Liver (tissue), 8 donors: ENCODE measurements at regions not wholly inside any gene's neighbourhood (a gene's known extent, or its start where the extent isn't known, plus 50 kb on each side); places are given as distances from the start of the nearest gene placed in this dataset.

Experiments
- DNase-seq: peaks from one replicate; pipeline ENCODE4 v3.0.0-alpha.2; 2017; ENCODE audit warnings: low spot score
- H3K27ac ChIP-seq, 2 donors: one replicate each; pipeline ENCODE4 v1.7.0; 2013; ENCODE audit warnings: inconsistent platforms in 2 of 2, low read length in 2 of 2, control low read depth in 1 of 2, low read depth in 1 of 2, mild to moderate bottlenecking in 1 of 2
- H3K27me3 ChIP-seq, 4 donors: one replicate each; pipeline versions ENCODE4 v1.6.1 to v1.7.0; 2013; ENCODE audit warnings: low read length in 3 of 4, inconsistent platforms in 1 of 4, mild to moderate bottlenecking in 1 of 4, moderate library complexity in 1 of 4; ENCODE audit not compliant: control insufficient read depth in 4 of 4, insufficient read depth in 4 of 4
- H3K36me3 ChIP-seq, 4 donors: one replicate each; pipeline versions ENCODE4 v1.6.1 to v1.7.0; 2013; ENCODE audit warnings: low read length in 3 of 4, mild to moderate bottlenecking in 3 of 4, low read depth in 1 of 4, moderate library complexity in 1 of 4; ENCODE audit not compliant: control insufficient read depth in 4 of 4, insufficient read depth in 3 of 4
- H3K4me1 ChIP-seq, 4 donors: one replicate each; pipeline versions ENCODE4 v1.6.1 to v1.7.0; 2013; ENCODE audit warnings: low read length in 3 of 4, mild to moderate bottlenecking in 3 of 4, moderate library complexity in 1 of 4; ENCODE audit not compliant: control insufficient read depth in 4 of 4, insufficient read depth in 4 of 4
- H3K4me3 ChIP-seq, 3 donors: one replicate each; pipeline versions ENCODE4 v1.6.1 to v1.7.0; 2013; ENCODE audit warnings: low read length in 3 of 3, control low read depth in 1 of 3, low read depth in 1 of 3, mild to moderate bottlenecking in 1 of 3
- H3K9ac ChIP-seq, 2 donors: one replicate each; pipeline ENCODE4 v1.7.0; 2013; ENCODE audit warnings: low read length in 2 of 2, mild to moderate bottlenecking in 2 of 2, moderate library complexity in 2 of 2, control low read depth in 1 of 2, low read depth in 1 of 2
- H3K9me3 ChIP-seq, 4 donors: one replicate each; pipeline versions ENCODE4 v1.6.1 to v1.7.0; 2013; ENCODE audit warnings: low read length in 3 of 4; ENCODE audit not compliant: control insufficient read depth in 4 of 4
- FOXA1 ChIP-seq: IDR thresholded peaks from 2 replicates; pipeline ENCODE4 v1.6.1; 2016; ENCODE audit warnings: antibody characterized with exemption
- FOXA2 ChIP-seq: IDR thresholded peaks from 2 replicates; pipeline ENCODE4 v1.6.1; 2016; ENCODE audit warnings: antibody characterized with exemption
- GABPA ChIP-seq, 2 donors: IDR thresholded peaks in 1 of 2; conservative IDR thresholded peaks in 1 of 2; 2 replicates each; pipeline ENCODE4 v1.6.1; 2016; ENCODE audit warnings: antibody characterized with exemption in 2 of 2, mild to moderate bottlenecking in 1 of 2, moderate library complexity in 1 of 2
- HNF4A ChIP-seq, 2 donors: conservative IDR thresholded peaks; 2 replicates each; pipeline ENCODE4 v1.6.1; 2016; ENCODE audit warnings: antibody characterized with exemption in 2 of 2, mild to moderate bottlenecking in 2 of 2
- HNF4G ChIP-seq: IDR thresholded peaks from 2 replicates; pipeline ENCODE4 v1.6.1; 2016; ENCODE audit warnings: antibody characterized with exemption
- JUND ChIP-seq, 2 donors: IDR thresholded peaks; 2 replicates each; pipeline ENCODE4 v1.6.1; 2016; ENCODE audit warnings: antibody characterized with exemption in 2 of 2
- NR2F2 ChIP-seq: IDR thresholded peaks from 2 replicates; pipeline ENCODE4 v1.6.1; 2016; ENCODE audit warnings: antibody characterized with exemption
- RAD21 ChIP-seq, 2 donors: IDR thresholded peaks; 2 replicates each; pipeline ENCODE4 v1.6.1; 2016; ENCODE audit warnings: antibody characterized with exemption in 2 of 2, mild to moderate bottlenecking in 2 of 2
- RXRA ChIP-seq, 2 donors: IDR thresholded peaks; 2 replicates each; pipeline ENCODE4 v1.6.1; 2017 to 2018; ENCODE audit warnings: antibody characterized with exemption in 2 of 2, mild to moderate bottlenecking in 1 of 2
- SP1 ChIP-seq: IDR thresholded peaks from 2 replicates; pipeline ENCODE4 v1.6.1; 2018; ENCODE audit warnings: antibody characterized with exemption, mild to moderate bottlenecking
- TAF1 ChIP-seq: conservative IDR thresholded peaks from 2 replicates; pipeline ENCODE4 v1.6.1; 2016; ENCODE audit warnings: antibody characterized with exemption, mild to moderate bottlenecking
- WGBS: extraction: QIAGEN DNeasy Blood & Tissue Kit; methylation state at CpG from one replicate; pipeline ENCODE4 v1.1.7; 2013; 5-methylcytosine and 5-hydroxymethylcytosine counted together
- TF ChIP-seq, protein P1 (sequence below): IDR thresholded peaks from 2 replicates; pipeline ENCODE4 v1.6.1; 2016; ENCODE audit warnings: antibody characterized with exemption, mild to moderate bottlenecking
- TF ChIP-seq, protein P2 (sequence below): IDR thresholded peaks from 2 replicates; pipeline ENCODE4 v1.6.1; 2016; ENCODE audit warnings: antibody characterized with exemption
- TF ChIP-seq, protein P3 (sequence below): fragments of 150-350 bp; IDR thresholded peaks from 2 replicates; pipeline ENCODE4 v1.5.1; 2017; ENCODE audit warnings: improper control_type of control experiment, low read depth, low read length; ENCODE audit not compliant: missing input control
- donor health status: healthy.
- donor health status: healthy.
- donor health status: healthy.
- donor health status: healthy.
- donor health status: healthy.

DNA sequence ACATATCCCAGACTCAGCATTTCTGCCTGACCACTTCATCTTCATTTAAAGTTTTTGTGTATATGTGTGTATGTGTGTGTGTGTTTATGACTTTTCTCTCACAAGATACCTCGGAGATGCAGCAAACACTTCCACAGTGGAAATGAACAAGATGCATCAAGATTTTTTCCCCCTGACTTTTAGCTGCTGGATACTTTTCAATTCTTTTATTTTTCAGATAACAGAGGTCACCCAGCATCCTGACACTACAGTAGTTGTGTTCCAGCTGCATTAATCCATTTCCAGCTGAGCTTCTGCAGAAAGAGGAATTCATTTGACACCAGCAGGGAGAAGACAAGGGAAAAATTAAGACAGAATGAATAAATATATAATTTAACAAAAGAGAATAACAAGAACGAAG is 130.2 kb upstream of the PSMD7 start (continued):
- TF ChIP-seq, protein P1, sequence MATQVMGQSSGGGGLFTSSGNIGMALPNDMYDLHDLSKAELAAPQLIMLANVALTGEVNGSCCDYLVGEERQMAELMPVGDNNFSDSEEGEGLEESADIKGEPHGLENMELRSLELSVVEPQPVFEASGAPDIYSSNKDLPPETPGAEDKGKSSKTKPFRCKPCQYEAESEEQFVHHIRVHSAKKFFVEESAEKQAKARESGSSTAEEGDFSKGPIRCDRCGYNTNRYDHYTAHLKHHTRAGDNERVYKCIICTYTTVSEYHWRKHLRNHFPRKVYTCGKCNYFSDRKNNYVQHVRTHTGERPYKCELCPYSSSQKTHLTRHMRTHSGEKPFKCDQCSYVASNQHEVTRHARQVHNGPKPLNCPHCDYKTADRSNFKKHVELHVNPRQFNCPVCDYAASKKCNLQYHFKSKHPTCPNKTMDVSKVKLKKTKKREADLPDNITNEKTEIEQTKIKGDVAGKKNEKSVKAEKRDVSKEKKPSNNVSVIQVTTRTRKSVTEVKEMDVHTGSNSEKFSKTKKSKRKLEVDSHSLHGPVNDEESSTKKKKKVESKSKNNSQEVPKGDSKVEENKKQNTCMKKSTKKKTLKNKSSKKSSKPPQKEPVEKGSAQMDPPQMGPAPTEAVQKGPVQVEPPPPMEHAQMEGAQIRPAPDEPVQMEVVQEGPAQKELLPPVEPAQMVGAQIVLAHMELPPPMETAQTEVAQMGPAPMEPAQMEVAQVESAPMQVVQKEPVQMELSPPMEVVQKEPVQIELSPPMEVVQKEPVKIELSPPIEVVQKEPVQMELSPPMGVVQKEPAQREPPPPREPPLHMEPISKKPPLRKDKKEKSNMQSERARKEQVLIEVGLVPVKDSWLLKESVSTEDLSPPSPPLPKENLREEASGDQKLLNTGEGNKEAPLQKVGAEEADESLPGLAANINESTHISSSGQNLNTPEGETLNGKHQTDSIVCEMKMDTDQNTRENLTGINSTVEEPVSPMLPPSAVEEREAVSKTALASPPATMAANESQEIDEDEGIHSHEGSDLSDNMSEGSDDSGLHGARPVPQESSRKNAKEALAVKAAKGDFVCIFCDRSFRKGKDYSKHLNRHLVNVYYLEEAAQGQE, result no peak
- TF ChIP-seq RAD21 (IDR thresholded peaks at IDR 0.05) (no peak), HNF4A (conservative IDR thresholded peaks at IDR 0.05) (no peak), SP1 (no peak), HNF4G (no peak)

DNA sequence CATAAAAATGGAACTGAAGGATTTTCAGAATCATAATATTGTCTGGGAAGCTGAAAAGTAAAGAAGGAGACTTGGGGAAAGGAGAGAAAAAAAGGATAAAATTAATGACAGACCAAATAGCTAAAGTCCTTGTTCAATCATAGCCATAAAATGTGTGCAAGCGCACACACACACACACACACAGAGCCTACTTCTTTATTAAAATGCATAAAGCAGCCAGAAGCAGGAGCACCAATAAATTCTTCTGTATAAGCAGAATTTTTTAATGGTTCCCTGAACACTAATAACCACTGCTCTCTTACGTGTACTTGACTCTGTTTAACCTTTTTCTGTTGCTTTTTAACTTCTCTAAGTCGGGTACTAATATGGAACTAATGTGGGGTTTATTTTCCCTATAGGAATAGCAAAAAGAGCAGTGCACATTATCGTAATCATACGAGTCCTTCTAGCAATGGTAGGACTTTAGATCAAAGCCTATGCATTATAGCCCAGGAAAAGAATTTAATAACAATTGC is 131.0 kb upstream of the PSMD7 start:
- Histone ChIP-seq H3K4me1 (peaks cover 0 to 4% (median 0%) of the 10 kb centered on the region in 4 donors), H3K9me3 (peaks cover 0 to under 1% (median 0%) of the 10 kb centered on the region in 4 donors), H3K4me3 (no peak overlapping the region), H3K9ac (no peak overlapping the region), H3K27me3 (no peaks in the 10 kb centered on the region), H3K36me3 (no peaks in the 10 kb centered on the region), H3K27ac (no peak overlapping the region)
- TF ChIP-seq NR2F2 (no peak), GABPA (IDR thresholded peaks at IDR 0.05 in 1 of 2, conservative IDR thresholded peaks at IDR 0.05 in 1 of 2) (no peak), FOXA1 (no peak), HNF4G (no peak), SP1 (no peak), FOXA2 (no peak), JUND (IDR thresholded peaks at IDR 0.05) (no peak), TAF1 (no peak), RAD21 (IDR thresholded peaks at IDR 0.05) (no peak), RXRA (IDR thresholded peaks at IDR 0.05) (no peak)
- TF ChIP-seq, protein P2, sequence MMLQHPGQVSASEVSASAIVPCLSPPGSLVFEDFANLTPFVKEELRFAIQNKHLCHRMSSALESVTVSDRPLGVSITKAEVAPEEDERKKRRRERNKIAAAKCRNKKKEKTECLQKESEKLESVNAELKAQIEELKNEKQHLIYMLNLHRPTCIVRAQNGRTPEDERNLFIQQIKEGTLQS, result no peak
- TF ChIP-seq, protein P3, sequence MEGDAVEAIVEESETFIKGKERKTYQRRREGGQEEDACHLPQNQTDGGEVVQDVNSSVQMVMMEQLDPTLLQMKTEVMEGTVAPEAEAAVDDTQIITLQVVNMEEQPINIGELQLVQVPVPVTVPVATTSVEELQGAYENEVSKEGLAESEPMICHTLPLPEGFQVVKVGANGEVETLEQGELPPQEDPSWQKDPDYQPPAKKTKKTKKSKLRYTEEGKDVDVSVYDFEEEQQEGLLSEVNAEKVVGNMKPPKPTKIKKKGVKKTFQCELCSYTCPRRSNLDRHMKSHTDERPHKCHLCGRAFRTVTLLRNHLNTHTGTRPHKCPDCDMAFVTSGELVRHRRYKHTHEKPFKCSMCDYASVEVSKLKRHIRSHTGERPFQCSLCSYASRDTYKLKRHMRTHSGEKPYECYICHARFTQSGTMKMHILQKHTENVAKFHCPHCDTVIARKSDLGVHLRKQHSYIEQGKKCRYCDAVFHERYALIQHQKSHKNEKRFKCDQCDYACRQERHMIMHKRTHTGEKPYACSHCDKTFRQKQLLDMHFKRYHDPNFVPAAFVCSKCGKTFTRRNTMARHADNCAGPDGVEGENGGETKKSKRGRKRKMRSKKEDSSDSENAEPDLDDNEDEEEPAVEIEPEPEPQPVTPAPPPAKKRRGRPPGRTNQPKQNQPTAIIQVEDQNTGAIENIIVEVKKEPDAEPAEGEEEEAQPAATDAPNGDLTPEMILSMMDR, result no peak
- TF ChIP-seq, protein P1, result no peak
- DNase-seq, result no peak
- 81% methylated on average over 5 of the region's 5 CpGs for WGBS
